ENCODE measurements at regions not wholly inside any gene's neighbourhood (a gene's known extent, or its start where the extent isn't known, plus 50 kb on each side); places are given as distances from the start of the nearest gene placed in this dataset.

GRCh38 chr5:29548262-29548661, 1645.2 kb upstream of the CDH6 start:
- no peak for TF ChIP-seq CTCF (IDR thresholded peaks at IDR 0.05; ENCODE audit: low read depth, low read length, poor library complexity, severe bottlenecking)
- no peak for TF ChIP-seq EZH2phosphoT487 (IDR thresholded peaks at IDR 0.05; ENCODE audit: borderline replicate concordance, low read length)
